ENCODE measurements at regions not wholly inside any gene's neighbourhood (a gene's known extent, or its start where the extent isn't known, plus 50 kb on each side); places are given as distances from the start of the nearest gene placed in this dataset.
A peak's percentile ranks its signal among the peaks of the same experiment; 100 is the strongest.

- Mint-ChIP-seq H3K27me3 (peaks cover 5 to 27% (median 17%) of the 10 kb centered on the region in 3 donors), H3K27ac (peak overlapping the region in 1 of 6 donors; percentile 47), H3K4me1 (peaks cover 15 to 24% (median 21%) of the 10 kb centered on the region in 3 donors), H3K9me3 (no peaks in the 10 kb centered on the region), H3K36me3 (no peaks in the 10 kb centered on the region), H3K4me3 (peak overlapping the region in 1 of 8 donors; percentile 74)
- DNase-seq (no peak), ATAC-seq (ENCODE audit: low read depth in 2 of 2) (no peak)
Measured at GRCh38 chr1:31503570-31503969, 72.7 kb upstream of the TINAGL1 start.

GRCh38 chr1:31504001-31504400 lies 72.3 kb upstream of the TINAGL1 start:
- Mint-ChIP-seq H3K4me1 (peaks cover 15 to 28% (median 23%) of the 10 kb centered on the region in 3 donors), H3K36me3 (no peaks in the 10 kb centered on the region), H3K4me3 (peak overlapping the region in 1 of 8 donors; percentile 25), H3K27me3 (peaks cover 5 to 28% (median 19%) of the 10 kb centered on the region in 3 donors), H3K27ac (no peak overlapping the region), H3K9me3 (no peaks in the 10 kb centered on the region)
- DNase-seq (no peak), ATAC-seq (ENCODE audit: low read depth in 2 of 2) (no peak)

- H3K36me3 Mint-ChIP-seq = no peaks in the 10 kb centered on the region
- H3K4me1 Mint-ChIP-seq = peaks cover 19 to 36% (median 33%) of the 10 kb centered on the region in 3 donors
- DNase-seq (peak; percentile 34), ATAC-seq (ENCODE audit: low read depth in 2 of 2) (peak; percentile 83 to 86)
- peak overlapping the region in 5 of 8 donors; percentile 1 to 62 (median 49) for H3K4me3 Mint-ChIP-seq
- no peaks in the 10 kb centered on the region for H3K9me3 Mint-ChIP-seq
- peak overlapping the region in 4 of 6 donors; percentile 44 to 88 (median 76) for H3K27ac Mint-ChIP-seq
- H3K27me3 Mint-ChIP-seq = peaks cover 5 to 47% (median 22%) of the 10 kb centered on the region in 3 donors
Measured at GRCh38 chr1:31505911-31506497, 70.3 kb upstream of the TINAGL1 start.

- DNase-seq (no peak), ATAC-seq (ENCODE audit: low read depth in 2 of 2) (no peak)
- Mint-ChIP-seq H3K9me3 (no peaks in the 10 kb centered on the region), H3K27ac (no peak overlapping the region), H3K4me3 (no peak overlapping the region), H3K36me3 (no peaks in the 10 kb centered on the region), H3K4me1 (peaks cover 19 to 36% (median 33%) of the 10 kb centered on the region in 3 donors), H3K27me3 (peaks cover 0 to 49% (median 22%) of the 10 kb centered on the region in 3 donors)
Measured at GRCh38 chr1:31507221-31507620, 69.1 kb upstream of the TINAGL1 start.

GRCh38 chr1:31507676-31508530 lies 68.4 kb upstream of the TINAGL1 start:
- no peak for ATAC-seq (ENCODE audit: low read depth in 2 of 2)
- no peak for DNase-seq
- no peak overlapping the region for H3K4me3 Mint-ChIP-seq
- H3K27ac Mint-ChIP-seq = peak overlapping the region in 1 of 6 donors; percentile 23
- H3K9me3 Mint-ChIP-seq = peaks cover 0 to 4% (median 0%) of the 10 kb centered on the region in 7 donors
- H3K4me1 Mint-ChIP-seq = peaks cover 19 to 36% (median 33%) of the 10 kb centered on the region in 3 donors
- H3K27me3 Mint-ChIP-seq = peaks cover 0 to 53% (median 22%) of the 10 kb centered on the region in 3 donors
- peaks cover 0 to 4% of the 10 kb centered on the region in 2 donors for H3K36me3 Mint-ChIP-seq

- Mint-ChIP-seq H3K27me3 (peaks cover 0 to 57% (median 11%) of the 10 kb centered on the region in 3 donors), H3K27ac (peak overlapping the region in 1 of 6 donors; percentile 61), H3K36me3 (peaks cover 0 to 15% of the 10 kb centered on the region in 2 donors), H3K4me1 (peaks cover 19 to 36% (median 33%) of the 10 kb centered on the region in 3 donors), H3K4me3 (no peak overlapping the region), H3K9me3 (peaks cover 2 to 11% (median 6%) of the 10 kb centered on the region in 7 donors)
- DNase-seq (no peak), ATAC-seq (ENCODE audit: low read depth in 2 of 2) (peak; percentile 22 to 39)
Measured at GRCh38 chr1:31509124-31510072, 66.9 kb upstream of the TINAGL1 start.

- no peak for DNase-seq
- Mint-ChIP-seq H3K36me3 (peaks cover 0 to 15% of the 10 kb centered on the region in 2 donors), H3K4me3 (no peak overlapping the region), H3K4me1 (peaks cover 19 to 33% (median 31%) of the 10 kb centered on the region in 3 donors), H3K27ac (no peak overlapping the region), H3K9me3 (peaks cover 2 to 15% (median 6%) of the 10 kb centered on the region in 7 donors), H3K27me3 (peaks cover 0 to 55% (median 11%) of the 10 kb centered on the region in 3 donors)
- ATAC-seq (ENCODE audit: low read depth in 2 of 2) = no peak
Measured at GRCh38 chr1:31510304-31510703, 66.0 kb upstream of the TINAGL1 start.

GRCh38 chr1:31510853-31511789 lies 65.2 kb upstream of the TINAGL1 start:
- Mint-ChIP-seq H3K4me3 (no peak overlapping the region), H3K4me1 (peaks cover 12 to 25% (median 22%) of the 10 kb centered on the region in 3 donors), H3K27ac (peak overlapping the region in 1 of 6 donors; percentile 52), H3K9me3 (peaks cover 2 to 15% (median 8%) of the 10 kb centered on the region in 7 donors), H3K27me3 (peaks cover 0 to 47% (median 11%) of the 10 kb centered on the region in 3 donors), H3K36me3 (peaks cover 0 to 15% of the 10 kb centered on the region in 2 donors)
- ATAC-seq (ENCODE audit: low read depth in 2 of 2) (no peak), DNase-seq (no peak)

GRCh38 chr1:31511848-31512615 lies 64.3 kb upstream of the TINAGL1 start:
- ATAC-seq (ENCODE audit: low read depth in 2 of 2) = no peak
- DNase-seq = no peak
- Mint-ChIP-seq H3K4me1 (peaks cover 8 to 19% (median 15%) of the 10 kb centered on the region in 3 donors), H3K27me3 (peaks cover 0 to 39% (median 11%) of the 10 kb centered on the region in 3 donors), H3K9me3 (peaks cover 2 to 15% (median 8%) of the 10 kb centered on the region in 7 donors), H3K27ac (no peak overlapping the region), H3K4me3 (no peak overlapping the region), H3K36me3 (peaks cover 0 to 15% of the 10 kb centered on the region in 2 donors)

- DNase-seq (no peak), ATAC-seq (ENCODE audit: low read depth in 2 of 2) (no peak)
- Mint-ChIP-seq H3K9me3 (peaks cover 2 to 15% (median 8%) of the 10 kb centered on the region in 7 donors), H3K27me3 (peaks cover 0 to 28% (median 1%) of the 10 kb centered on the region in 3 donors), H3K4me1 (peaks cover 5 to 12% (median 5%) of the 10 kb centered on the region in 3 donors), H3K4me3 (no peak overlapping the region), H3K36me3 (peaks cover 0 to 15% of the 10 kb centered on the region in 2 donors), H3K27ac (no peak overlapping the region)
Measured at GRCh38 chr1:31514117-31514516, 62.2 kb upstream of the TINAGL1 start.

GRCh38 chr1:31515056-31515775 lies 61.1 kb upstream of the TINAGL1 start:
- DNase-seq (no peak), ATAC-seq (ENCODE audit: low read depth in 2 of 2) (no peak)
- Mint-ChIP-seq H3K27ac (no peak overlapping the region), H3K4me3 (no peak overlapping the region), H3K4me1 (peaks cover 0 to 4% (median 0%) of the 10 kb centered on the region in 3 donors), H3K36me3 (peaks cover 0 to 18% of the 10 kb centered on the region in 2 donors), H3K9me3 (peaks cover 2 to 15% (median 8%) of the 10 kb centered on the region in 7 donors), H3K27me3 (peaks cover 0 to 19% (median 0%) of the 10 kb centered on the region in 3 donors)
